Epithelial cell of prostate (primary cell): ENCODE measurements at regions not wholly inside any gene's neighbourhood (a gene's known extent, or its start where the extent isn't known, plus 50 kb on each side); places are given as distances from the start of the nearest gene placed in this dataset.
"Not testable (repeated sequence)": the region's sequence is repeated elsewhere in the genome, so short reads cannot be mapped to it uniquely, and the experiment has no call there.

ENCODE experiments used
- DNase-seq: peaks from one replicate; pipeline ENCODE4 v3.0.0-alpha.2; 2011; ENCODE audit warnings: low read depth, low spot score
- H3K27ac ChIP-seq: fragments of 450-650 bp; 2 replicates; pipeline ENCODE4 v1.5.1; 2017; ENCODE audit warnings: mild to moderate bottlenecking

DNA sequence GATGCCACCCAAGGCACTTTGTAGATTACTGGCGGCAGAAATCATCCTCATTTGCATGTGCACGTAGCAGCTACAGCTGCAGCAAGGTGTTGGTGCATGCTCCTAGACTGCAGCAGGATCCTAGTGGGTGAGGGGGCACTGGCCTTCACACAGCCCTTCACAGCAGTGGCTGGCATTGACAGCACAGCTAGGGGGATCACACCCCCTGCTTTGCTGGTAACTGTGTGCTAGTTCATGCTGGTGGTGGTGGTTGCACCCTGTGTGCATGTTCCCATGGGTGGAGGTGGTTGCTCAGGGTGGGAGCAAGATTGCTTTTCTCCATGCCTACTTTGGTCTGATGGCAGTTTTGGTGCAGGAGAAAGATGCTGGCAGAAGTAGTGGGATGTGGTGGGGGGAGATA lies 1695.1 kb upstream of the CDH6 start:
- DNase-seq: no peak
- H3K27ac ChIP-seq: no peak overlapping the region

- no peak for DNase-seq
- no peak overlapping the region for H3K27ac ChIP-seq
Observed at GRCh38 chr5:29485333-29485732, 1708.2 kb upstream of the CDH6 start.

DNA sequence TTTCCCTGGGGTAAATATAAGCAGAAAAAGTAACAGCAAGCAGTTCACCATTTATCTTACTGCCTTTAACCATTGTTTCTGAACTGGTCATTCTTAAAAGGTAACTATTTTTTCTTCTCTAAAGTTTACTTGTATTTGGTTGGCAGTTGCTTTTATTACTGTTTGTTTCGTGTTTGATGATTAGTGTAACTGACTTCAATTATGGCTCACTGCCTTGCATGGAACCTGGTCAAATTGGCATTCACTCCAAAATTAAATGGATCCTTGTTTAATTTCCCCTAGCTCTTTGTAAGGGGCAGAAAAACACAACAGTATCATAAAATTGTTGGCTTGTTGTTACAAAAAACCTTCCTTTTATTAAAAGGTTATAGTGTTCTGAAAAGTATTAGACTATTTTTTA lies 1723.9 kb upstream of the CDH6 start:
- no peak overlapping the region for H3K27ac ChIP-seq
- no peak for DNase-seq

- no peak for DNase-seq
Observed at GRCh38 chr5:29462241-29462640, 1731.2 kb upstream of the CDH6 start.

GRCh38 chr5:29460971-29461559 lies 1732.4 kb upstream of the CDH6 start:
- no peak overlapping the region for H3K27ac ChIP-seq
- DNase-seq: no peak

More at GRCh38 chr5:29462241-29462640, 1731.2 kb upstream of the CDH6 start:
- no peak overlapping the region for H3K27ac ChIP-seq

DNA sequence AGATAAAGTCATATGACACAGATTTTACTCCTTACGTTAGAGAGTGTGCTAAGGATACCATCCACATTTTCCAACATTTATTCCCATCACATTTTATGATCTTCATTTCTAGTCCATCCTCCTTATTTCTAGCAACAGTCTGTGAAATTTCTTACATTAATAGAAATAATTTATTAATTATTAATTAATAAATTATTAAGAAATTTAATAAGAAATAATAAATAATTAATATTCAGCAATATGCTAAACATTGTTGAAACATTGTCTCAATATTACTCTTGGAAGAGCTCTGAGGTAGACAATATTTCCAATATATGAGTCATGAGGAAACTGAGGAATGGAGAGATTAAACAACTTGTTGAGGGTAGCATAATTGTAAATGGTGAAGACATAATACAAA lies 1742.5 kb upstream of the CDH6 start:
- not testable (repeated sequence) for DNase-seq, H3K27ac ChIP-seq

- DNase-seq: no peak
- no peak overlapping the region for H3K27ac ChIP-seq
Observed at GRCh38 chr5:29414681-29415080, 1778.8 kb upstream of the CDH6 start.

GRCh38 chr5:29412979-29413378 lies 1780.5 kb upstream of the CDH6 start:
- DNase-seq: no peak
- no peak overlapping the region for H3K27ac ChIP-seq

DNA sequence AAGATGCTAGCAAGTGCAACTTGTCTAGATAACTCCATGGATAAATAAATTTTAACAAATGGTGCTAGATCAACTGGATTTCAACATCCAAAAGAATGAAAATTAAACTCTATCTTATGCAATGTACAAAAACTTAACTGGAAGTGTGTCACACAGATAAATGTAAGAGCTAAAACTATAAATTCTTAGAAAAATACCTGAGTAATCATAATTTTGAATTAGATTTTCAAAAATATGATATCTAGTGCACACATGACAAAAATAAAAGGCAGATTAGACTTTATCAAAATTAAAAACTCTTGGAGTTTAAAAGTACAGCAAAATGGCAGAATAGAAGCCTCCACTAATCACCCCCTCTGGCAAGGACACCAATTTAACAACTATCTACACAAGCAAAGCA lies 1791.2 kb upstream of the CDH6 start:
- no peak for DNase-seq
- H3K27ac ChIP-seq: no peak overlapping the region

- no peak for DNase-seq
Observed at GRCh38 chr5:29389993-29390392, 1803.5 kb upstream of the CDH6 start.

DNA sequence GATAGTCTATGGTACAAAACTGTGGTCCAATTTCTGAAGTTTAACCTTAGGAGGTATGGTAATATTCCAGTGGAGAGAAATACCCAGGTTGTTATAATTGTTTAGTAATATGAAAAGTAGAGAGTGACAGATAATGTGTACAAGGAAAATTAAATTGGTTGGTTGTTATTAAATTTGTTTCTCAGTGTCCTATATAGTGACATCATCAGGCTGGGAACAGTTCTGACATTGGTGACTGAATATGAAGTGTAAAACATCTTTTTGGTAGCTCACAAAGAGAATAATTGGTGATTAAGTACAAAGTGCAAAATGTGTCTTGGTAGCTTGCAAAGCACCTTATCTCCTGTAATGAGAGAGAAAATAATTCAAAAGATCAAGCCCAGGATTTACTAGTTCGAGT lies 1806.1 kb upstream of the CDH6 start:
- DNase-seq: no peak
- H3K27ac ChIP-seq: no peak overlapping the region

More at GRCh38 chr5:29389993-29390392, 1803.5 kb upstream of the CDH6 start:
- H3K27ac ChIP-seq: no peak overlapping the region

DNA sequence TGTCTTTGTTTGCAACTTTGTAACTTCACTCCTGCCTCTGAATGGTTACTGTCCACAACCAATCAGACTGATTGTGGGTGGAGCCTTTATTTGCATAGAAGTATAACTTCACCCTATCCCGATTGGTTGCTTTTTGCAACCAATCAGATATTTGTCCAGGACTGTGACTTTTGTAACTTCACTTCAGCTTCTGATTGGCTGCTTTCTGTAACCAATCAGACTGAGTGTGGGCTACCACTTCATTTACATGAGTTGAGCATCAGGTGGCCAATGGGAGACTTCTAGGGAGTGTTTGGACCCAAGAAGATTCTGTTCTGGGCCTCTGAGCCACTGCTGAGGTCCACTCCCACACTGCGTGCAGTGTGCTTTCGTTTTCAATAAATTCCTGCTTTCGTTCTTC lies 1810.7 kb upstream of the CDH6 start:
- H3K27ac ChIP-seq: no peak overlapping the region
- no peak for DNase-seq

DNA sequence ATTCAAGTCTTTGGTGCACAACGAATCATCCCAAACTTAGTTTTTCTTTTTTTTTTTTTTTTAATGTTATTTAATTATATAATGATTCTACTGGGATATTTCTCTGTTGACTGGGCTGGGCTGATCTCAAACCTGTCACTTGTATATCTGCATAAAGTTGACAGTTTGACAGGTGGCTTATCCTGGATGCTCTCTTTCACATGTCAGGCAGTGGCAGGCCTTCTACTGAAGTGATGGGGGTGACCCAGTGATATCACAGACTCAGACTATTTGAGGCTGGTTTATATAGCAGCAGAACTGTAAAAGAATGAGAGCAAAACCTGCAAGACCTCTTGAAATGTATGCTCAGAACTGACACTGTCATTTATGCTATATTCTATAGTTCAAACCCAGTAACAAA lies 1813.5 kb upstream of the CDH6 start:
- no peak for DNase-seq
- no peak overlapping the region for H3K27ac ChIP-seq

- H3K27ac ChIP-seq: no peak overlapping the region
- DNase-seq: no peak
Observed at GRCh38 chr5:29379619-29380018, 1813.9 kb upstream of the CDH6 start.

DNA sequence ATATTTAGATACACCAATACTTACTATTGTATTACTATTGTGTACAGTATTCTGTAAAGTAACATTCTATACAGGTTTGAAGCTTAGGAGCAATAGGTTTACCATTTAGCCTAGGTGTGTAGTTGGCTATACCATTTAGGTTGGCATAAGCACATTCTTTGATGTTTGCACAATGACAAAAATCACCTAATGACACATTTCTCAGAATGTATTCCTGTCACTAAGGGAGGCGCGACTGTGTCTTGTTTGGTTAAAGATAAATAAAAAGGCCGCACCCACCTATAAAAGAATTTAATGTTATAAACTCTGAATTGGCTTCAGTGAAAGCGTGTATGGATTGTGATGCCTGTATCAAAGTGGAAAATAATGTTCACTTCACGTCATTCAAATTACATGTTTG lies 1815.4 kb upstream of the CDH6 start:
- H3K27ac ChIP-seq: no peak overlapping the region
- DNase-seq: no peak

DNA sequence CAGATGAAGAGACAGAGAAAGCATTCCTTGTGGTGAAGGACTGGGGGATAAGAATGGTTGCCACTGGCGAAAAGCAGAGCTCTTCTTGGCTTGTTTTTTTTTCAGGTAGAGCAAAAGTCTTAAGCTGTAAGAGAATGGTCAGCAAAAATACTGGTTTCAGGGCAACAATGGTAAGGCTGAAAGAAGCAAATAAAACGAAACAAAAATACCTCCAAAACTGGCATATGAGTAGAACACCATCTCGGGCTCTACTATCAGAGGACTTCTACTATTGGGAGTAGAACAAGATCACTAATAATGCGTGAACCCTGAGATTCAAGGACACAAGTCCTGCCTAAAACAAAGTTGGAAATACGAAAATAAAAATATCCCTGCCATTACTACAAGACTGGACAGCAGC lies 1823.2 kb upstream of the CDH6 start:
- H3K27ac ChIP-seq: no peak overlapping the region
- no peak for DNase-seq

DNA sequence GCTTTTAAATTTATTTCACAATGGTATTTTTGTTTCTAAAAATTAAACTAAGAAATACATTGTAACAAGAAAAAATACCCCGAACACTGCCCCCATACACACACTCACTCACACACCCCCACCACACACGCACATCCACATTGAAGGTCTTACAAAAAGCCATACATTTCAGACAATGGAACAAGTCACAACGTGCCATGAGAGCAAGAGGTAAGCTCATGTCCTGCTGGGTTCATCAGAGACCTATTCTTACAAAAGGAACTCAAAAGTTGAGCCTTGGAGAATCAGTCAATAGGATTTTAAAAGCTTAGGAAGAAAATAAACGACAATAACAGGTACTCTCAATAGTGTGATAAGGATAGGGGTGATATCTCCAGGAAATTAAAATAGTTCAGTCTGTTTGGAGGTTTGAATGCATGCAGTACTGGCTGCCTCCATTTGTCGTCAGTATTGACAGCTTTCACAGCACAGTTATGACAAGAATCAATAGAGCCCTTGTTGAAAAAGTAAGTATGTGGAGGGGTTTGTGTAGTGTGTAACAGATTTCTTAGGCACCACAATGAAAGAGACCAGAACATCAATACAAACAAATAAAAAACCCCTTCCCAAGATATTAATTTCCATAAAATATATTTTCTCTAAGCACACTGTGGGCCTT lies 1826.2 kb upstream of the CDH6 start:
- no peak overlapping the region for H3K27ac ChIP-seq
- DNase-seq: no peak

GRCh38 chr5:29351170-29351569 lies 1842.3 kb upstream of the CDH6 start:
- H3K27ac ChIP-seq: no peak overlapping the region
- DNase-seq: no peak

- no peak for DNase-seq
- no peak overlapping the region for H3K27ac ChIP-seq
Observed at GRCh38 chr5:29337030-29337429, 1856.5 kb upstream of the CDH6 start.

GRCh38 chr5:29321591-29321990 lies 1871.9 kb upstream of the CDH6 start:
- no peak for DNase-seq
- no peak overlapping the region for H3K27ac ChIP-seq

DNA sequence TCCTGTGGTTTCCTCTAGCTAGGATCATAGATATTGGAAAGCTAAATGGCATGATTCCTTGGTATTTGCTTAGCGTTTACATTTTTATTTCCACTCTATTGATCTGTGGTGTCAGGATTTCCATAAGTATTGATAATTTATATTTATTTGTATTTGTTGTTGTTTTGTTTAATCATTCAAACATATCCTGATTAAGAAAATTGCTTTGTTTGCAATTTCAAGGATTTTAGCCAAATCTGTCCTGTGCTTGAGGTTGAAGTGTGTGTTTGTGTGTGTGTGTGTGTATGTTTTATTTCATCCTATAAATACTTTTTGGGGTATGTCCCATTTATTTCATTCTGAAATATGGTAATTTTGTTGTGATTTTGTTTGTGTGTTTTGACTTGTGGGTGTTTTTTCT lies 1884.1 kb upstream of the CDH6 start:
- H3K27ac ChIP-seq: no peak overlapping the region

GRCh38 chr5:29307478-29307877 lies 1886.0 kb upstream of the CDH6 start:
- no peak overlapping the region for H3K27ac ChIP-seq

More for the DNA sequence above, 1884.1 kb upstream of the CDH6 start:
- DNase-seq: no peak

More at GRCh38 chr5:29307478-29307877, 1886.0 kb upstream of the CDH6 start:
- DNase-seq: no peak
